HG03159 (cell line): ENCODE measurements at regions not wholly inside any gene's neighbourhood (a gene's known extent, or its start where the extent isn't known, plus 50 kb on each side); places are given as distances from the start of the nearest gene placed in this dataset.

Experiments
- ATAC-seq: cut with Tn5 transposase; IDR thresholded peaks from one replicate; pipeline ENCODE4 v1.9.1; 2021; ENCODE audit warnings: mild to moderate bottlenecking, moderate library complexity; ENCODE audit not compliant: unreplicated experiment

- no peak for ATAC-seq
Measured at GRCh38 chr4:157889788-157890187, 283.0 kb downstream of the GASK1B start.

GRCh38 chr4:157888281-157888680 is 284.5 kb downstream of the GASK1B start:
- ATAC-seq = no peak

- ATAC-seq = no peak
Measured at GRCh38 chr4:157887316-157887715, 285.5 kb downstream of the GASK1B start.

GRCh38 chr4:157886645-157887044 is 286.2 kb downstream of the GASK1B start:
- ATAC-seq = no peak

- ATAC-seq = no peak
Measured at GRCh38 chr4:157885811-157886210, 287.0 kb downstream of the GASK1B start.

- no peak for ATAC-seq
Measured at GRCh38 chr4:157882901-157883300, 289.9 kb downstream of the GASK1B start.

GRCh38 chr4:157880761-157881160 is 292.1 kb downstream of the GASK1B start:
- ATAC-seq = no peak

GRCh38 chr4:157854819-157855218 is 318.0 kb downstream of the GASK1B start:
- ATAC-seq = no peak

GRCh38 chr4:157840648-157841047 is 332.2 kb downstream of the GASK1B start:
- no peak for ATAC-seq

- ATAC-seq = no peak
Measured at GRCh38 chr4:157840034-157840433, 332.8 kb downstream of the GASK1B start.

- no peak for ATAC-seq
Measured at GRCh38 chr4:157838366-157838765, 334.5 kb downstream of the GASK1B start.

GRCh38 chr4:157837071-157837703 is 335.6 kb downstream of the GASK1B start:
- no peak for ATAC-seq

GRCh38 chr4:157832596-157832995 is 340.2 kb downstream of the GASK1B start:
- no peak for ATAC-seq

GRCh38 chr4:157824021-157824420 is 348.8 kb downstream of the GASK1B start:
- ATAC-seq = no peak

- no peak for ATAC-seq
Measured at GRCh38 chr4:157821814-157822213, 351.0 kb downstream of the GASK1B start.

GRCh38 chr4:157819693-157820464 is 352.9 kb downstream of the GASK1B start:
- ATAC-seq = no peak

GRCh38 chr4:157818946-157819692 is 353.7 kb downstream of the GASK1B start:
- no peak for ATAC-seq

GRCh38 chr4:157810137-157810774 is 362.6 kb downstream of the GASK1B start:
- no peak for ATAC-seq

GRCh38 chr4:157808796-157809383 is 363.9 kb downstream of the GASK1B start:
- no peak for ATAC-seq

GRCh38 chr4:157806184-157806583 is 366.6 kb downstream of the GASK1B start:
- no peak for ATAC-seq

GRCh38 chr4:157804986-157805385 is 367.8 kb downstream of the GASK1B start:
- ATAC-seq = no peak
